ENCODE measurements at regions not wholly inside any gene's neighbourhood (a gene's known extent, or its start where the extent isn't known, plus 50 kb on each side); places are given as distances from the start of the nearest gene placed in this dataset.

DNA sequence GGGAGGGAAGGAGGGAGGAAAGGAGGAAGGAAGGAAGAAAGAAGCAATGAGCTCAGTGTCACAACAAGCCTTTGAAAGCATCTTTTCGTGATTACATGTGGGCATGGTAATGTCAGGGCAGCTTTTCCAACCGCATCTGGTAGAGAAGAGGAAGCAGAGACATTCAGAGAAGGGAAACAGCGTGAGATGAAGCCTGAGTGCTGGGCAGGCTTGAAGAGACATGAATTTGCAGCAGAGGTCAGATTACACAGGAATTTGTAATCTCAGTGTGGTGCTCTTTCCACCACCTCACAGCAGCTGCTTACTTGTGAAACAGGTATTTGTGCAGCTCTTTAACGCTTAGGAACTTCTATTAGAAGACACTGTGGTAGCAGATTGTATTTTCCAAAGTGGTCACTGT is 289.5 kb upstream of the C11orf87 start:
- TF ChIP-seq PKNOX1 (IDR thresholded peaks at IDR 0.05) (no peak), FOXM1 (IDR thresholded peaks at IDR 0.05; ENCODE audit: borderline replicate concordance) (no peak), L3MBTL2 (conservative IDR thresholded peaks at IDR 0.05) (no peak)
